ENCODE measurements at regions not wholly inside any gene's neighbourhood (a gene's known extent, or its start where the extent isn't known, plus 50 kb on each side); places are given as distances from the start of the nearest gene placed in this dataset.

GRCh38 chr14:96989306-96989705 lies 192.1 kb downstream of the VRK1 start:
- DNase-seq (no peak), ATAC-seq (replicated peaks in 1 of 2) (no peak)
- peaks cover 0 to 1% of the 10 kb centered on the region in 2 donors for H3K36me3 Mint-ChIP-seq (ENCODE audit: insufficient read depth in 2 of 2)
- peaks cover 16% of the 10 kb centered on the region for H3K4me1 Mint-ChIP-seq (ENCODE audit: low read depth)
- no peaks in the 10 kb centered on the region for H3K27me3 Mint-ChIP-seq (ENCODE audit: low read depth)
- no peak overlapping the region for H3K4me3 Mint-ChIP-seq
- H3K27ac Mint-ChIP-seq = no peak overlapping the region
- H3K9me3 Mint-ChIP-seq = peaks cover 2 to 5% of the 10 kb centered on the region in 2 donors

GRCh38 chr14:96991226-96991625 lies 194.0 kb downstream of the VRK1 start:
- H3K9me3 Mint-ChIP-seq = peaks cover 2 to 5% of the 10 kb centered on the region in 2 donors
- H3K27me3 Mint-ChIP-seq (ENCODE audit: low read depth) = no peaks in the 10 kb centered on the region
- no peak for ATAC-seq (replicated peaks in 1 of 2)
- H3K4me3 Mint-ChIP-seq = no peak overlapping the region
- H3K36me3 Mint-ChIP-seq (ENCODE audit: insufficient read depth in 2 of 2) = peaks cover 0 to 1% of the 10 kb centered on the region in 2 donors
- no peak overlapping the region for H3K27ac Mint-ChIP-seq
- DNase-seq = no peak
- peaks cover 16% of the 10 kb centered on the region for H3K4me1 Mint-ChIP-seq (ENCODE audit: low read depth)

GRCh38 chr14:96994999-96995398 lies 197.8 kb downstream of the VRK1 start:
- no peak overlapping the region for H3K4me3 Mint-ChIP-seq
- peaks cover 5% of the 10 kb centered on the region for H3K4me1 Mint-ChIP-seq (ENCODE audit: low read depth)
- DNase-seq (no peak), ATAC-seq (replicated peaks in 1 of 2) (no peak)
- H3K9me3 Mint-ChIP-seq = peaks cover 2 to 4% of the 10 kb centered on the region in 2 donors
- H3K27ac Mint-ChIP-seq = no peak overlapping the region
- H3K36me3 Mint-ChIP-seq (ENCODE audit: insufficient read depth in 2 of 2) = peaks cover 0 to 1% of the 10 kb centered on the region in 2 donors
- no peaks in the 10 kb centered on the region for H3K27me3 Mint-ChIP-seq (ENCODE audit: low read depth)

- H3K27ac Mint-ChIP-seq = no peak overlapping the region
- ATAC-seq (replicated peaks in 1 of 2) (no peak), DNase-seq (no peak)
- peaks cover 0 to 1% of the 10 kb centered on the region in 2 donors for H3K36me3 Mint-ChIP-seq (ENCODE audit: insufficient read depth in 2 of 2)
- H3K4me1 Mint-ChIP-seq (ENCODE audit: low read depth) = peaks cover 6% of the 10 kb centered on the region
- no peak overlapping the region for H3K4me3 Mint-ChIP-seq
- peaks cover 2% of the 10 kb centered on the region in 2 donors for H3K9me3 Mint-ChIP-seq
- H3K27me3 Mint-ChIP-seq (ENCODE audit: low read depth) = no peaks in the 10 kb centered on the region
Observed at GRCh38 chr14:96997269-96997668, 200.1 kb downstream of the VRK1 start.

GRCh38 chr14:96997996-96998395 lies 200.8 kb downstream of the VRK1 start:
- Mint-ChIP-seq H3K27me3 (ENCODE audit: low read depth) (no peaks in the 10 kb centered on the region), H3K27ac (no peak overlapping the region), H3K4me3 (no peak overlapping the region), H3K4me1 (ENCODE audit: low read depth) (peaks cover 6% of the 10 kb centered on the region), H3K36me3 (ENCODE audit: insufficient read depth in 2 of 2) (peaks cover 1 to 2% of the 10 kb centered on the region in 2 donors), H3K9me3 (peaks cover 6 to 7% of the 10 kb centered on the region in 2 donors)
- DNase-seq = no peak
- ATAC-seq (replicated peaks in 1 of 2) = no peak

GRCh38 chr14:96999654-97000155 lies 202.5 kb downstream of the VRK1 start:
- Mint-ChIP-seq H3K4me1 (ENCODE audit: low read depth) (peaks cover 6% of the 10 kb centered on the region), H3K9me3 (peaks cover 6 to 7% of the 10 kb centered on the region in 2 donors), H3K36me3 (ENCODE audit: insufficient read depth in 2 of 2) (peaks cover 0 to 2% of the 10 kb centered on the region in 2 donors), H3K4me3 (no peak overlapping the region), H3K27ac (no peak overlapping the region), H3K27me3 (ENCODE audit: low read depth) (no peaks in the 10 kb centered on the region)
- ATAC-seq (replicated peaks in 1 of 2) (no peak), DNase-seq (no peak)

GRCh38 chr14:97002454-97002853 lies 205.3 kb downstream of the VRK1 start:
- peaks cover 6% of the 10 kb centered on the region for H3K4me1 Mint-ChIP-seq (ENCODE audit: low read depth)
- ATAC-seq (replicated peaks in 1 of 2) (no peak), DNase-seq (no peak)
- peaks cover 0 to 2% of the 10 kb centered on the region in 2 donors for H3K36me3 Mint-ChIP-seq (ENCODE audit: insufficient read depth in 2 of 2)
- H3K27me3 Mint-ChIP-seq (ENCODE audit: low read depth) = no peaks in the 10 kb centered on the region
- peaks cover 6 to 7% of the 10 kb centered on the region in 2 donors for H3K9me3 Mint-ChIP-seq
- no peak overlapping the region for H3K27ac Mint-ChIP-seq
- no peak overlapping the region for H3K4me3 Mint-ChIP-seq

- ATAC-seq (replicated peaks in 1 of 2) (no peak), DNase-seq (no peak)
- Mint-ChIP-seq H3K27ac (no peak overlapping the region), H3K4me3 (no peak overlapping the region), H3K27me3 (ENCODE audit: low read depth) (peaks cover 8% of the 10 kb centered on the region), H3K36me3 (ENCODE audit: insufficient read depth in 2 of 2) (peaks cover 0 to 2% of the 10 kb centered on the region in 2 donors), H3K4me1 (ENCODE audit: low read depth) (no peaks in the 10 kb centered on the region), H3K9me3 (peaks cover 4 to 7% of the 10 kb centered on the region in 2 donors)
Observed at GRCh38 chr14:97005934-97006333, 208.8 kb downstream of the VRK1 start.

GRCh38 chr14:97010491-97011160 lies 213.4 kb downstream of the VRK1 start:
- H3K36me3 Mint-ChIP-seq (ENCODE audit: insufficient read depth in 2 of 2) = no peaks in the 10 kb centered on the region
- ATAC-seq (replicated peaks in 1 of 2) (no peak), DNase-seq (no peak)
- no peaks in the 10 kb centered on the region for H3K9me3 Mint-ChIP-seq
- H3K4me3 Mint-ChIP-seq = no peak overlapping the region
- H3K27ac Mint-ChIP-seq = no peak overlapping the region
- no peaks in the 10 kb centered on the region for H3K4me1 Mint-ChIP-seq (ENCODE audit: low read depth)
- H3K27me3 Mint-ChIP-seq (ENCODE audit: low read depth) = peaks cover 8% of the 10 kb centered on the region

GRCh38 chr14:97013878-97014277 lies 216.7 kb downstream of the VRK1 start:
- no peaks in the 10 kb centered on the region for H3K36me3 Mint-ChIP-seq (ENCODE audit: insufficient read depth in 2 of 2)
- ATAC-seq (replicated peaks in 1 of 2) (no peak), DNase-seq (no peak)
- H3K27me3 Mint-ChIP-seq (ENCODE audit: low read depth) = peaks cover 8% of the 10 kb centered on the region
- peaks cover 2 to 3% of the 10 kb centered on the region in 2 donors for H3K9me3 Mint-ChIP-seq
- H3K27ac Mint-ChIP-seq = no peak overlapping the region
- no peaks in the 10 kb centered on the region for H3K4me1 Mint-ChIP-seq (ENCODE audit: low read depth)
- H3K4me3 Mint-ChIP-seq = no peak overlapping the region

GRCh38 chr14:97021001-97021400 lies 223.8 kb downstream of the VRK1 start:
- ATAC-seq (replicated peaks in 1 of 2) (no peak), DNase-seq (no peak)
- Mint-ChIP-seq H3K4me1 (ENCODE audit: low read depth) (peaks cover 6% of the 10 kb centered on the region), H3K27ac (no peak overlapping the region), H3K9me3 (peaks cover 2 to 3% of the 10 kb centered on the region in 2 donors), H3K4me3 (no peak overlapping the region), H3K27me3 (ENCODE audit: low read depth) (peaks cover 14% of the 10 kb centered on the region), H3K36me3 (ENCODE audit: insufficient read depth in 2 of 2) (no peaks in the 10 kb centered on the region)

GRCh38 chr14:97021571-97022168 lies 224.5 kb downstream of the VRK1 start:
- Mint-ChIP-seq H3K4me3 (no peak overlapping the region), H3K27me3 (ENCODE audit: low read depth) (peaks cover 14% of the 10 kb centered on the region), H3K9me3 (peaks cover 2 to 3% of the 10 kb centered on the region in 2 donors), H3K36me3 (ENCODE audit: insufficient read depth in 2 of 2) (no peaks in the 10 kb centered on the region), H3K27ac (no peak overlapping the region), H3K4me1 (ENCODE audit: low read depth) (peaks cover 6% of the 10 kb centered on the region)
- no peak for ATAC-seq (replicated peaks in 1 of 2)
- DNase-seq = no peak

GRCh38 chr14:97022741-97023140 lies 225.6 kb downstream of the VRK1 start:
- DNase-seq (no peak), ATAC-seq (replicated peaks in 1 of 2) (no peak)
- peaks cover 14% of the 10 kb centered on the region for H3K27me3 Mint-ChIP-seq (ENCODE audit: low read depth)
- peaks cover 6% of the 10 kb centered on the region for H3K4me1 Mint-ChIP-seq (ENCODE audit: low read depth)
- no peak overlapping the region for H3K4me3 Mint-ChIP-seq
- H3K27ac Mint-ChIP-seq = no peak overlapping the region
- peaks cover 0 to 2% of the 10 kb centered on the region in 2 donors for H3K9me3 Mint-ChIP-seq
- no peaks in the 10 kb centered on the region for H3K36me3 Mint-ChIP-seq (ENCODE audit: insufficient read depth in 2 of 2)
